ENCODE measurements at regions not wholly inside any gene's neighbourhood (a gene's known extent, or its start where the extent isn't known, plus 50 kb on each side); places are given as distances from the start of the nearest gene placed in this dataset.

DNA sequence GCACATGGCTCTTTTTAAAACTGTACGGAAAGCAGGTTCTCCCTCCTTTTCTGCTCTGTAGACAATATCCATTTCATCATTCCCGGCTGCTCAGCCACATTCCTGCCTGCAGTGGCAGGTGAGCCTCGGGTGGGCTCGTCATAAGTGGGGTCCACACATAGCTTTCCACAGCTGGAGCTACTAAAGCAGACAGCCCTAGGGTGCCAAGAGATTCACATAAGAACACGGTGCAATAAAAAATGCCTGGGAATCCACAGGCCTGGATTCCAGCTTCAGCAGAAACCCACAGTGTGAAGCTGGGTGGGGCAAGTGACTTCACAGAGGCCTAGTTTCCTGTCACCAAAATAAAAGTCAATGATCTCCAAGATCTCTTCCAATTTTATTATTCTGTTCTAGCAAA lies 96.4 kb downstream of the MIS18A start:
- Histone ChIP-seq H3K9me3 (no peaks in the 10 kb centered on the region), H3K27ac (no peak overlapping the region), H3K36me3 (no peaks in the 10 kb centered on the region), H3K27me3 (no peaks in the 10 kb centered on the region), H3K4me3 (no peak overlapping the region), H3K4me1 (no peaks in the 10 kb centered on the region)
- DNase-seq (no peak), ATAC-seq (no peak)
- intact Hi-C loops (cut with DNase I), result no loop called here
- WGBS (ENCODE audit: insufficient coverage, low coverage, low lambda C conversion rate, missing lambda C conversion rate), result 67% methylated on average over 5 of the region's 5 CpGs
- TF ChIP-seq POLR2A (IDR thresholded peaks at IDR 0.05), result no peak
- TF ChIP-seq, protein P1, sequence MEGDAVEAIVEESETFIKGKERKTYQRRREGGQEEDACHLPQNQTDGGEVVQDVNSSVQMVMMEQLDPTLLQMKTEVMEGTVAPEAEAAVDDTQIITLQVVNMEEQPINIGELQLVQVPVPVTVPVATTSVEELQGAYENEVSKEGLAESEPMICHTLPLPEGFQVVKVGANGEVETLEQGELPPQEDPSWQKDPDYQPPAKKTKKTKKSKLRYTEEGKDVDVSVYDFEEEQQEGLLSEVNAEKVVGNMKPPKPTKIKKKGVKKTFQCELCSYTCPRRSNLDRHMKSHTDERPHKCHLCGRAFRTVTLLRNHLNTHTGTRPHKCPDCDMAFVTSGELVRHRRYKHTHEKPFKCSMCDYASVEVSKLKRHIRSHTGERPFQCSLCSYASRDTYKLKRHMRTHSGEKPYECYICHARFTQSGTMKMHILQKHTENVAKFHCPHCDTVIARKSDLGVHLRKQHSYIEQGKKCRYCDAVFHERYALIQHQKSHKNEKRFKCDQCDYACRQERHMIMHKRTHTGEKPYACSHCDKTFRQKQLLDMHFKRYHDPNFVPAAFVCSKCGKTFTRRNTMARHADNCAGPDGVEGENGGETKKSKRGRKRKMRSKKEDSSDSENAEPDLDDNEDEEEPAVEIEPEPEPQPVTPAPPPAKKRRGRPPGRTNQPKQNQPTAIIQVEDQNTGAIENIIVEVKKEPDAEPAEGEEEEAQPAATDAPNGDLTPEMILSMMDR (IDR thresholded peaks at IDR 0.05), result no peak

DNA sequence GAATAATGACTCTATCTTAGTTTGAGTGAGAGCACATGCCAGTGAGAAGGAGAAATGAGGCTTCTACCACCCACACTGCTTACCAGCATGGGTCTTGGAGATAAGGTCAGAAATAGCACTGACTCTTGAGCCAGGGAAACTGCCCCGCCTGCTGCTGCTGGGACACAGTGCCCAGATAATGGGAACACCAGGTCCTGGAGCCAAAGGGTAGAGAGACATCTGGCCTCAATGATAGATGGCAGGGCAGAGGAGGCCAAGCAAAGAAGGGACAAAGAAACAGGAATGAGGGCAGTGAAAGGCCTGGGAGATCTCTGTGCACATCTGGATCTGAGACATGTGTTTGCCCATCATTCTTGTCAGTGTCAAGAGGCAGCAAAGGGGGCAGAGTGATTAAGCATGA lies 97.4 kb downstream of the MIS18A start:
- ATAC-seq (no peak), DNase-seq (no peak)
- Histone ChIP-seq H3K4me1 (no peaks in the 10 kb centered on the region), H3K36me3 (no peaks in the 10 kb centered on the region), H3K27me3 (no peaks in the 10 kb centered on the region), H3K9me3 (no peaks in the 10 kb centered on the region), H3K4me3 (no peak overlapping the region), H3K27ac (no peak overlapping the region)
- intact Hi-C loops (cut with DNase I), result no loop called here
- TF ChIP-seq POLR2A (IDR thresholded peaks at IDR 0.05), result no peak
- TF ChIP-seq, protein P1 (IDR thresholded peaks at IDR 0.05), result no peak
- 91% methylated on average over 1 of the region's 1 CpG for WGBS (ENCODE audit: insufficient coverage, low coverage, low lambda C conversion rate, missing lambda C conversion rate)

DNA sequence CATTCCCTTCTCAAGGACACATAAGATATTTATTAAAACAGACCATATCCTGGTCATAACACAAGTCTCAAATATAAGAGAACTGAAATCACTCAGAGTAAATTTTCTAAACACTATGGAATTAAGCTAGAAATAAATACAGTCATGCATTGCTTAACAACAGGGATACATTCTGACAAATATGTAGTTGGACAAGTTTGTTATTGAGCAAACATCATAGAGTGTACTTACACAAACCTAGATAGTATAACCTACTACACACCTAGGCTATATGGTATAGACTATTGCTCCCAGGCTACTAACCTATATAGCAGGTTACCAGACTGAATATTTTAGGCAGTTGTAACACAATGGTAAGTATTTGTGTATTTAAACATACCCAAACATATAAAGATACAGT lies 104.0 kb downstream of the MIS18A start:
- H3K9me3 ChIP-seq, result no peaks in the 10 kb centered on the region
- intact Hi-C loops (cut with DNase I), result no loop called here
- TF ChIP-seq POLR2A (IDR thresholded peaks at IDR 0.05), result no peak
- TF ChIP-seq, protein P1 (IDR thresholded peaks at IDR 0.05), result no peak

DNA sequence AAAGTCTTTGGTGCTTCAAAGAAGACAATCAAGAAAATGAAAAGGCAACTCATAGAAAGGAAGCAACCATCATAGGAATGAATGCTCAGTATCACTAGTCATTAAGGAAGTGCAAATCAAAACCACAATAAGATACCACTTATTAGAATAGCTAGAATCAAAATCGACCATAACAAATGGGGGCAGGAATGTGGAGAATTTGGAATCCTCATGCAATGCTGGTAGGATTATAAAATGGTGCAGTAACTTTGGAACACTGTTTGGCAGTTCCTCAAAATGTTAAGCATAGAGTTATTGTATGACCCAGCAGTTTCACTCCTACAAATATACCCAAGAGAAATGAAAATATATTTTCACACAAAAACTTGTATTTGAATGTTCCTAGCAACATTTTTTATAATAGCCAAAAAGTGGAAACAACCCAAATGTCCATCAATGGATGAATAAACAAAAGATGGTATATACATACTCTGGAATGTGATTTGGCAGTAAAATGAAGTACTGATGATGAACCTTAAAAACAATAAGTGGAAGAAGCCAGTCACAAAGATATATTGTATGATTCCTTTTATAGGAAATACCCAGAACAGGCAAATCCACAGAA lies 105.6 kb downstream of the MIS18A start:
- Histone ChIP-seq H3K4me1 (no peaks in the 10 kb centered on the region), H3K4me3 (no peak overlapping the region), H3K27ac (no peak overlapping the region), H3K27me3 (no peaks in the 10 kb centered on the region), H3K36me3 (no peaks in the 10 kb centered on the region), H3K9me3 (no peaks in the 10 kb centered on the region)
- no peak for TF ChIP-seq POLR2A (IDR thresholded peaks at IDR 0.05)
- no peak for DNase-seq
- WGBS (ENCODE audit: insufficient coverage, low coverage, low lambda C conversion rate, missing lambda C conversion rate), result 5% methylated on average over 1 of the region's 1 CpG
- ATAC-seq, result no peak
- intact Hi-C loops (cut with DNase I), result no loop called here

More for the DNA sequence above, 104.0 kb downstream of the MIS18A start:
- DNase-seq (no peak), ATAC-seq (no peak)
- Histone ChIP-seq H3K4me1 (no peaks in the 10 kb centered on the region), H3K36me3 (no peaks in the 10 kb centered on the region), H3K4me3 (no peak overlapping the region), H3K27me3 (no peaks in the 10 kb centered on the region), H3K27ac (no peak overlapping the region)

DNA sequence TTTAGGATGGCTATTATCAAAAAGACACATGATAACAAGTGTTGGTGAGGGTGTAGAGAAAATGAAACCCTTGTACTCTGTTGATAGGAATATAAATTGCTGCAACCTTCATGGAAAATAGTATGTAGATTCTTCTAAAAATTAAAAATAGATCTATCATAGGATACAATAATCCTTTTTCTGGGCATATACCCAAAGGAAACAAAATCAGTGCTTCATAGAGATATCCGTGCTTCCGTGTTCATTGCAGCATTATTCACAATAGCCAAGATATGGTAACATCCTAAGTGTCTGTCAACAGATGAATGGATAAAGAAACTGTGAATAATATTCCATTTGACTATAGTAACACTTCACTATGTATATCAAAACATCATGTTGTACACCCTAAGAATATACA lies 106.7 kb downstream of the MIS18A start:
- Histone ChIP-seq H3K36me3 (no peaks in the 10 kb centered on the region), H3K4me1 (no peaks in the 10 kb centered on the region), H3K27me3 (no peaks in the 10 kb centered on the region), H3K9me3 (no peaks in the 10 kb centered on the region), H3K27ac (no peak overlapping the region), H3K4me3 (no peak overlapping the region)
- intact Hi-C loops (cut with DNase I), result no loop called here
- ATAC-seq (no peak), DNase-seq (no peak)
- 69% methylated on average over 2 of the region's 2 CpGs for WGBS (ENCODE audit: insufficient coverage, low coverage, low lambda C conversion rate, missing lambda C conversion rate)
- TF ChIP-seq POLR2A (IDR thresholded peaks at IDR 0.05), result no peak
- TF ChIP-seq, protein P1 (IDR thresholded peaks at IDR 0.05), result no peak
